Fibroblast of the aortic adventitia (primary cell): ENCODE measurements at regions not wholly inside any gene's neighbourhood (a gene's known extent, or its start where the extent isn't known, plus 50 kb on each side); places are given as distances from the start of the nearest gene placed in this dataset.
A peak's percentile ranks its signal among the peaks of the same experiment; 100 is the strongest.

Source experiments
- DNase-seq: peaks from one replicate; pipeline ENCODE4 v3.0.0-alpha.2; 2010; ENCODE audit warnings: low read depth
- H3K4me3 ChIP-seq: 2 replicates; pipeline ENCODE4 v1.5.1; 2011; ENCODE audit warnings: low read depth, mild to moderate bottlenecking, control low read depth, low read length, moderate library complexity
- TF ChIP-seq, protein P1 (sequence below): IDR thresholded peaks from 2 replicates; pipeline ENCODE4 v1.5.1; 2011; ENCODE audit warnings: mild to moderate bottlenecking, low read length, control low read depth, inconsistent platforms; ENCODE audit not compliant: insufficient read depth

DNA sequence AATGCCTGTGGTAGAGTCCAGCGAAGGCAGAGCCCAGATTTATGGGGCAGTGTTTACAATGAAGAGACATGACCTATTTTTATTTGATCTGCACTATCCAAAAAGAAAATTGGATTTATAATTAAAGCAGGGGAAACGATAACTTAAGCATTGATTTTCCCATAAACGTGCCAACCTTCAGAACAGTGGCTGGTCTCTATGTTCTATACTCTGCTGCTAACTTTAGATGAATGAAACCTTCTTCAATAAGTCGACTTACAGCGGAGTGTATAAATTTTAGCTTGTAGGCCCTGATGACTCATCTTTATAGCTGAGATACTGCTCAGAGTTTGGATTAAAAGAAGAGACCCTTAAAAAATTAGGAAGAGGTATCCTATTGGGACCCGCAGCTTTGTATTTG lies 452.6 kb downstream of the TLR4 start:
- TF ChIP-seq, protein P1, sequence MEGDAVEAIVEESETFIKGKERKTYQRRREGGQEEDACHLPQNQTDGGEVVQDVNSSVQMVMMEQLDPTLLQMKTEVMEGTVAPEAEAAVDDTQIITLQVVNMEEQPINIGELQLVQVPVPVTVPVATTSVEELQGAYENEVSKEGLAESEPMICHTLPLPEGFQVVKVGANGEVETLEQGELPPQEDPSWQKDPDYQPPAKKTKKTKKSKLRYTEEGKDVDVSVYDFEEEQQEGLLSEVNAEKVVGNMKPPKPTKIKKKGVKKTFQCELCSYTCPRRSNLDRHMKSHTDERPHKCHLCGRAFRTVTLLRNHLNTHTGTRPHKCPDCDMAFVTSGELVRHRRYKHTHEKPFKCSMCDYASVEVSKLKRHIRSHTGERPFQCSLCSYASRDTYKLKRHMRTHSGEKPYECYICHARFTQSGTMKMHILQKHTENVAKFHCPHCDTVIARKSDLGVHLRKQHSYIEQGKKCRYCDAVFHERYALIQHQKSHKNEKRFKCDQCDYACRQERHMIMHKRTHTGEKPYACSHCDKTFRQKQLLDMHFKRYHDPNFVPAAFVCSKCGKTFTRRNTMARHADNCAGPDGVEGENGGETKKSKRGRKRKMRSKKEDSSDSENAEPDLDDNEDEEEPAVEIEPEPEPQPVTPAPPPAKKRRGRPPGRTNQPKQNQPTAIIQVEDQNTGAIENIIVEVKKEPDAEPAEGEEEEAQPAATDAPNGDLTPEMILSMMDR, result no peak
- H3K4me3 ChIP-seq, result no peak overlapping the region

DNA sequence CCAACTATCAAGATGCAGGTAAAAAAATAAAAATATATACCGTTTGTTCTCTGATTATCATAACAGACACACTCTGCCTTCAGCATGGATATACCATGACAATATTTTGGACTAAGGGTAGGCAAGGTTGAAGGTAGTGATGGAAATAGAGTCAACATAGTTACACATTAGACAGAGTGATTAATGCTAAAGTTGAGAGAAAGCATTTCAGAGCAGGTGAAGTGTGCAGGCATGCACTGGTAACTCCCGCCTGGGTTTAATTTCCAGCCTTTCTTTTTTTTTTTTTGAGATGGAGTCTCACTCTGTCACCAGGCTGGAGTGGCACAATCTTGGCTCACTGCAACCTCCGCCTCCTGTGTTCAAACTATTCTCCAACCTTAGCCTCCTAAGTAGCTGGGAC lies 458.5 kb downstream of the TLR4 start:
- H3K4me3 ChIP-seq, result no peak overlapping the region
- DNase-seq, result no peak
- TF ChIP-seq, protein P1, result no peak

More for the DNA sequence above, 452.6 kb downstream of the TLR4 start:
- DNase-seq, result no peak

DNA sequence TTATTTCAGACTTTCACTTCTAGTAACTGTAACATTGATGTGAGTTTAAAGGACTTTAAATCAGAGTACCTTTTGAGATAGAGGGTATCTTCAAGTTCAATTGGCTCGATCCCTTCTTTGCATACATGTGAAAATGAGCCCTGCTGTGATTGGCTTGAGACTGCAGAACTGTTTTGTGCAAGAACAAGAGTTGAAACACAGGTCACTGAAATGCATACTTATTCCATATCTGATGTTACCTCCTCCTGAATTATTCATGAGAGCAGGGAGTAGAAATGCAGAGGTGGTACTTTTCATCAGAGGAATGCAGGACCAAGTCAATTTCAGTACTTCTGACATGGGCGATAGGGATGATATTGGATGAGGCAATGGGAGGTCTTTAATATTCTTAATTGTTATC lies 459.5 kb downstream of the TLR4 start:
- no peak overlapping the region for H3K4me3 ChIP-seq
- DNase-seq, result no peak
- TF ChIP-seq, protein P1, result no peak

DNA sequence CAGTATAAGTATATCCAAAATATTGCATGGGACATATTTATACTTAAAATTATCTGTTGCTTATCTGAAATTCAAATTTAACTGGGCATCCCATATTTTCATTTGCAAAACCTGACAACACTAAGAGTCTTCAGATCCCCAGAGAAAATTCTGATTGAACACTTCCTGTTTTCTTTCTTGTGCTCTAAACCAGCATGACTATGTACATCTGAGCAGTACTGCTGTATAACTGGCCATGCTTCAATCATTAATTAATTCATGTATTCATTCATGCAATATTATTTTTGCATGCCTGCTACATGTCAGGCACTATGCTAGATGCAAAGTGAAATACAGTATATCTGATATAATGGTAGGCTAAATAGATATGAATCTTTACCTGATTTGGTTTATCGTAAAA lies 461.2 kb downstream of the TLR4 start:
- H3K4me3 ChIP-seq, result no peak overlapping the region
- TF ChIP-seq, protein P1, result no peak
- no peak for DNase-seq

DNA sequence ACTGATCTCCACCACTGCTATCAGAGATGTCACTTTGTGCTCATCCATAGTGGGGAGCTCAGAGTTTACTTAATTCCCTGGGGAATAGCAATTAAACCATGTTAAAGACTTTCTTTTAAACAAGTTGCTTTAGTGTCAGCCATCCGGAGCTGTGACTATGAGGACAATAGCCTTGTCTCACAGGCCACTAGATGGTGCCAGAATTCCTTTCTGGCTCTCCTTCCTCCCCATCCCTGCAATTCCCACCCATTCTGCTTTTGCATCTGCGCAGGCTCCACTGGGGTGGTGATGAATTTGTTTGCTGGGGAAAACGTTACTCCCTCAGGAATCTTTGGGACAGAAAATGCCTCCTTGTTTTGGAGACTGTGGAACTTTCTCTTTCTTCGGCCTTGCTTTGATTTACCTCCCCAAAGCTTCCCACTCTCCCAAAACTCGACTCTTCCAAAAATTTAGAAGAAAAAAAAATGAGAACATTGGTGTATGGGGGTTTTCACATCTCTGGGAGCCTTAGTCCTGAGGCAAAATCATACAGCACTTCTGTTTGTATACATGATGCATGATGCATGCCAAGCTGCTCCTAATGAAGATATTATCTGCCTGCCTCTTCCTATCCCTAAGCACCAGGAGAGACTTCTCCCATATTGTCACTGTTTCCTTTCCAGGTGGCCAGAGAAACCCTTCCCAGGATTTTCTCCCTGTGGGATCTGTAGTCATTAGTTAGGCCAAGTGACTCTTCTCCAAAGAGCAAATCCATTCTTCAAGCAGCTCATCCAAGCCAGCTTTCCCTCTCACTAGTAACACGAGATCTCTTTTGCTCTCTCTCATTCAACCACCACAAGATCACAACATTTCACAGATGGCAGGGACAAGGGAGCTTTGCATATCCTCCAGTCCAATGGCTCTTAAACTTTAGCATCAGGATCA lies 466.1 kb downstream of the TLR4 start:
- DNase-seq, result peak; percentile 18
- no peak overlapping the region for H3K4me3 ChIP-seq
- TF ChIP-seq, protein P1, result peak; percentile 37

DNA sequence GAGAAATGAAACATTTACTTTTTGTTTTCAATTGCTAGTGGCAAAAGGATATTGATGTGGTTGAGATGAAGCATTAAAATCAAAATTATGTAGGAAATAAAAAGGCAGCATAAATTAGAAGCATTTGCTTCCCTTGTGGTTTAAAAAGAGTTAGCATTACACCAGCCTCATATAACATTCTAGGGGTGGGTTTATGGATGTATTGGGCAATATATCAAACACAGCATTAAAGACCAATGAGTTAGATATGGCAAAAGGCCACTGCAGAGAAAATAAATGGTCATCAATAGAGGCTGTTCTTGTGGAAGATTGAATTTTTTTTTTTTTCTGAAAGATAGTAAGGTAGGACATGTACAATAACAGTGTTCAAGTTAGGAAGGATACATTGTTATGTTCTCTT lies 473.0 kb downstream of the TLR4 start:
- TF ChIP-seq, protein P1, result no peak
- no peak for DNase-seq
- H3K4me3 ChIP-seq, result no peak overlapping the region
